Large intestine (tissue), 3 donors: ENCODE measurements at regions not wholly inside any gene's neighbourhood (a gene's known extent, or its start where the extent isn't known, plus 50 kb on each side); places are given as distances from the start of the nearest gene placed in this dataset.

Experiments
- DNase-seq, 2 donors: peaks; one replicate each; pipeline versions ENCODE4 v3.0.0 to v3.0.0-alpha.2; 2013
- H3K27ac ChIP-seq: one replicate; pipeline ENCODE4 v1.5.1; 2013; ENCODE audit warnings: low read length
- H3K27me3 ChIP-seq: 2 replicates; pipeline ENCODE4 v1.6.1; 2013; ENCODE audit warnings: low read length; ENCODE audit not compliant: control insufficient read depth, insufficient read depth
- H3K36me3 ChIP-seq: 2 replicates; pipeline ENCODE4 v1.6.1; 2013; ENCODE audit warnings: low read length; ENCODE audit not compliant: control insufficient read depth, insufficient read depth
- H3K4me1 ChIP-seq: one replicate; pipeline ENCODE4 v1.6.1; 2013; ENCODE audit warnings: low read length; ENCODE audit not compliant: control insufficient read depth, insufficient read depth
- H3K4me3 ChIP-seq: one replicate; pipeline ENCODE4 v1.5.1; 2013; ENCODE audit warnings: low read length
- H3K9me3 ChIP-seq: one replicate; pipeline ENCODE4 v1.6.1; 2013; ENCODE audit warnings: mild to moderate bottlenecking, low read depth, low read length, moderate library complexity; ENCODE audit not compliant: control insufficient read depth
- WGBS: methylation state at CpG from one replicate; pipeline ENCODE4 v1.1.5; 2013; ENCODE audit warnings: low lambda C conversion rate; ENCODE audit not compliant: insufficient coverage; 5-methylcytosine and 5-hydroxymethylcytosine counted together

DNA sequence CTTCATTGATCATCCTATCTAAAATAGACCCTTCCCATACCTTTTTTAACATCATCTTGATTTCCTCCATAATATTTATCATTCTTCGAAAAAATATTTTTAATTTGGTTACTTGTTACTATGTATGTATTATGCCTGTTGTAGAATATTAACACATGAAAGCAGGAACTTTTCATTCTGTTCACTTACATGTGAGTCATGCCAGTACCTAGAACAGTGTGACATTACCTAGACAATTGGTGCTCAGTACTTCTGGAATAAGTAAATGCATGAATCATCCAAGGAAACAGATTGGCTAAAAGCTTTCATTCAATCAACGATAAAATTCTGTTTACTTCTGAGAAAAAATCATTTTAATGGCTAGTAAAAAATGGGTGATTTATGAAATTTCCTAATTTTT, 76.4 kb downstream of the CXXC4 start:
- Histone ChIP-seq H3K27ac (peak overlapping the region; percentile 91), H3K9me3 (no peaks in the 10 kb centered on the region), H3K36me3 (no peaks in the 10 kb centered on the region), H3K4me3 (no peak overlapping the region), H3K4me1 (peaks cover 15% of the 10 kb centered on the region), H3K27me3 (no peaks in the 10 kb centered on the region)
- 80% methylated on average over 1 of the region's 2 CpGs for WGBS
- DNase-seq = peak; percentile 23 to 65

DNA sequence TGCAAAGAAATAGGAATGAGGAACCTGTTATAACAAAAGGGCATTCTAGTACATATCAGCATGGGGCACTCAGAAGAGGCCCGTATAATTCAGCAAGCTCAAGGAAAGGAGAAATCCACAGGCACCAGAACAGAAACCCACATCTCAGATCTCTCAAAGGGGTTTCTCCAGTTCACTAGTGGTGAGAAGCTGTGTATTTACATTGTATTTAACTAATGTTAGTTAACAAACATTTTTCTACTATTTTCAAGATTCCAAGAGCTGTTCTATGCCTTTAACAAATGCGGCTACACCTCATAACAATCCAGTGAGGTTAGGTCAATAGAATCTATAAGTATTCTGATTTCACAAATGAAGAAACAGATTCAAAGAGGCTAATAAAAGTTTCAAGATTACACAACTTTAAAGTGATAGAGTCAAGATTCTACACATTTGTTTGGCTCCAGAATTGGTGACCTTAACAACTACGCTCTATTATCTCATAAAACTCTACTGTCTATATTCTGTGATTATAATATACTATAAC, 77.3 kb downstream of the CXXC4 start:
- H3K4me1 ChIP-seq = peaks cover 15% of the 10 kb centered on the region
- no peak overlapping the region for H3K4me3 ChIP-seq
- peak in 1 of 2 donors; percentile 67 for DNase-seq
- H3K27me3 ChIP-seq = no peaks in the 10 kb centered on the region
- H3K9me3 ChIP-seq = no peaks in the 10 kb centered on the region
- WGBS = 38% methylated on average over 1 of the region's 3 CpGs
- H3K27ac ChIP-seq = peak overlapping the region; percentile 91
- no peaks in the 10 kb centered on the region for H3K36me3 ChIP-seq

DNA sequence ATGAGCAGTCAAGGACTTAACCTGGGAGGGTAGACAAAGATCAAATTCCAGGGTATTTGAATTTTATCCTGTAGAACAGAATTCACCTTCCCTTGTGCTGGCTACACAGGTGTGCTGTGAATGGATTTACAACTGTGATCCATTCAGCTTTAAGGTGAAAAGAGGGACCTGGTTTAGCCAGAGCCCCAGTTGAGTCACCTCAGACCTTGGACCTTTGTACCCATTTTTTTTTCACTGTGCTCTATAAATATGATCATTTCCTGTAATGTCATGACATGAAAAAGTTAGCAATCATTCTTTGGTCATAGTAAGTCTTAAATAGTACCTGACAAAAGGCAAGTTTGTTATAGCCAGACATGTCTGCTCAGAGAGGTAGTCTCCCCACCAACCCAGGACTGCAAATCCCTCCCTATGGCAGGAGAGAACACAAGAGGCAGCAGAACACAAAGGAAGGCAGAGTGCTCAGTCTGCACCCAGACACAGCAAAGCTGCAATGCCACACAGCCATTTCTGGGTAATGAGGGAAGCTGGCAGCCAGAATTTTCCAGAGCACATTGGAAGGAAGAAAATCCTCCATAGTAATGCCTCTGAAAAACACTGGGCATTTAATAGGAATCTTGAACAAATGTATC, 77.9 kb downstream of the CXXC4 start:
- DNase-seq = peak; percentile 74 to 92
- no peak overlapping the region for H3K4me3 ChIP-seq
- H3K36me3 ChIP-seq = no peaks in the 10 kb centered on the region
- H3K4me1 ChIP-seq = peaks cover 15% of the 10 kb centered on the region
- peak overlapping the region; percentile 91 for H3K27ac ChIP-seq
- no peaks in the 10 kb centered on the region for H3K9me3 ChIP-seq
- H3K27me3 ChIP-seq = no peaks in the 10 kb centered on the region

DNA sequence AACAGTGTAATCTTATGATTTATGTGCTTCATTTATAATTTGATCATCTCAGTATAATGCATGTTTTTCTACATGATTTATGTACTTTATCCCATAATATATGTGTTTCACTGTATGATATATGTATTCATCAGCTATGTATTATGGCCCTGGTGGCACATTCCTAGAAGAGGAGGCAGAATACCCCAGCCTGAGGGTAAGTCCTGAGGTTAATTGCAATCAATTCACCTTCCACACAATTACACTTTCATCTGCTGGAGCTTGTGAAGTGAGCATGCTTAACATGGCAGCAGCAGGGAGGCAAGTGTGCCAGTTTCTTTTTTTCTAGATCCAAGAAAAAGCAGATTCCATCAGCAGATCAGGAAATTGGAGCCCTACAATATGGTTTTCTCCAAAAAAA, 81.2 kb downstream of the CXXC4 start:
- no peak overlapping the region for H3K4me3 ChIP-seq
- H3K27me3 ChIP-seq = no peaks in the 10 kb centered on the region
- H3K27ac ChIP-seq = no peak overlapping the region
- H3K36me3 ChIP-seq = no peaks in the 10 kb centered on the region
- no peaks in the 10 kb centered on the region for H3K9me3 ChIP-seq
- DNase-seq = no peak
- H3K4me1 ChIP-seq = peaks cover 15% of the 10 kb centered on the region

DNA sequence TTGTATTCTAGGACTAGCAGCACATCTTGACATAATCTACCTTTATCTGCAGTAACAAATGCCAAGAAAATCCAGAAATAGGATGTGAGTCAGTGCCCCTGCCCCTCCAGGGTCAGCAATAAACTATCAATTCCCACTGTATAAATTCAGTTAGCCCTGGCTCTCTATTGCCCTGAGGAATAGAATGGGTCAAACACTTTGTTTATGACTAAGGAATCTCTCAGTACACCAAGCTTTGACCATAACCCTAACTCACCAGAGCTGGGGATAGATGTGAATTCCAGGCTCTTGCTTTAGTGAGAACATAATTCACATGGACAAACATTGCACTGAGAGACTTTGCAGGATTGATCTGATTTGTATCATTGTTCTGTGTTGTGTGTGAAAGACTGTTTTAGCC, 82.3 kb downstream of the CXXC4 start:
- no peaks in the 10 kb centered on the region for H3K36me3 ChIP-seq
- no peak overlapping the region for H3K4me3 ChIP-seq
- H3K27ac ChIP-seq = no peak overlapping the region
- no peaks in the 10 kb centered on the region for H3K9me3 ChIP-seq
- no peaks in the 10 kb centered on the region for H3K27me3 ChIP-seq
- no peak for DNase-seq
- H3K4me1 ChIP-seq = peaks cover 13% of the 10 kb centered on the region

DNA sequence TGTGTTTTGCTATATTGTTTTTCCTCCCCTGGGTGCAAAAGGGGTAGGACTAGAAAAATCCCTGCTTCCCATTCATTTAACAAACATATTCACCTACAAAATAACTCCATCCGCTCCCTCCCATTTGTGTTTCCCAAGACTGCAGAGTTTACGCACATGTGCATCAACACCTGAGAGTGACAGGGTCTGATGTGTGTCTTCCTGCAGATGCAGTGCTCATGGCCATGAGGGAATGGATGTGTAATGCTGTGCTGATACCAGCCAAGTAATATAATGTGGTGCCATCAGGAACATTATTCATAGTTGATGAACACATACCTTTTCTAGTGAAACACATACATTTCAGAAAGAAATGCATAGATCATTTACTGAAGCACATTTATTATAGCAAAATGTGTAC, 83.2 kb downstream of the CXXC4 start:
- DNase-seq = no peak
- WGBS = no CpG with 5 or more reads among the region's 2 CpGs

DNA sequence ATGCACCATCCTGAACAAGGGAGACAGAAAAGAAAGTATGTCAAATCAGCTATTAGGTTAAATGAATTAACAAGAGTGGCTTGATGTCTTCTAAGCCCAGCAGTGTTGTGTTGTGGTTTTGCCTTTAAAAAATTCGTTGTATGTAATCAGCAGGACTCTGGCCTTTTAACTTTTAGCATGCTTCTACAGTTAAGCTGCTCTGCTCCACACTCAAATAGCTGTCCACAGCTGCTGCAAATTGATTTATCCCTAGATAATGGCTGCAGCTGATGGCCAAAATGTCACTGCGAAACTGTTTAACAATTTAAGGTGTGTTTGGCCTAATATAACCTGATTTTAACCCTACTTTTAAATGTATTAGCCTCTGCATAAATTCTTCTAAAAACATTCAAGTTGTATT, 85.8 kb downstream of the CXXC4 start:
- Histone ChIP-seq H3K4me1 (no peaks in the 10 kb centered on the region), H3K9me3 (no peaks in the 10 kb centered on the region), H3K27ac (no peak overlapping the region), H3K4me3 (no peak overlapping the region), H3K36me3 (no peaks in the 10 kb centered on the region), H3K27me3 (no peaks in the 10 kb centered on the region)
- WGBS = 60% methylated on average over 1 of the region's 2 CpGs
- DNase-seq = no peak

More for the DNA sequence above, 83.2 kb downstream of the CXXC4 start:
- peaks cover 7% of the 10 kb centered on the region for H3K4me1 ChIP-seq
- no peak overlapping the region for H3K27ac ChIP-seq
- no peak overlapping the region for H3K4me3 ChIP-seq
- H3K36me3 ChIP-seq = no peaks in the 10 kb centered on the region
- no peaks in the 10 kb centered on the region for H3K9me3 ChIP-seq
- H3K27me3 ChIP-seq = no peaks in the 10 kb centered on the region

DNA sequence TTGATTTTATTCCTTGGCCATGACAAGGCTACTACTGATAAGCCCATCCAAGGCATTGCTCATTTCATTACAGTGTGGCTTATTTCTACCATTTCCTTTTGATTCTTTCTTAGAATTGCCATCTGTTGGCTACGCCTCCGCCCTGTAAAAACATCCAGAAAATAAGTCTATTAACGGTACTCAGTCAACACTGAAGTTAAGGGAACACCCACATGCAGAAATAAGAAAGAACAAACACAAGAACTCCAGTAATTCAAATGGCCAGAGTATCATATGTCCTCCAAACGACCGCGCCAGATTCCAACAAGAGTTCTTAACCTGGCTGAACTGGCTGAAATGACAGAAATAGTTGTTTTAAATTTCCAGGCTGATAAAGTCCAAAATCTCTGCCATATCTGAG, 90.3 kb downstream of the CXXC4 start:
- 84% methylated on average over 5 of the region's 6 CpGs for WGBS
- H3K4me3 ChIP-seq = no peak overlapping the region

DNA sequence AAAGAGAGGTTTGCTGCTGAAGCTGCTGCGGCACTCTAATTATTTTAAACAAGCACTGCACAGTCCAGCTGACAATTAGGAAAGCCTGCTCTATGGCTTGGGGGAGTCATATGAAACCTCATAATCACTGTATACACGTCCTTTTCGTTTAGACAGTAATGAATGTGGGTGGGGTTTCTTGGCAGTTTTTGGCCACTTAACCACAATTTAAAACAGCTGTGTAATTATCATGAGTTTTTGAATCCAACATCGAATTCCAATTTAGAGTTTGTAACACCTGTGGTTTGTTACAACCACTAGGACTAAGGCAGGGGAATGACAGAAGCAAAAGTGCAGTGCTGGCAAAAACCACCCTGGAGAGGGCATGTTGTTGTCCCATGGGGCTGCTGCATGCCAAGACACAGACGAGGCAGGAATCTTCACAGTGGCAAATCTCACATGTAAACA, 99.5 kb downstream of the CXXC4 start:
- WGBS = 60% methylated on average over 1 of the region's 5 CpGs
- H3K27ac ChIP-seq = no peak overlapping the region
- H3K4me3 ChIP-seq = no peak overlapping the region
- no peak for DNase-seq
- H3K4me1 ChIP-seq = peaks cover 4% of the 10 kb centered on the region
- no peaks in the 10 kb centered on the region for H3K36me3 ChIP-seq
- no peaks in the 10 kb centered on the region for H3K9me3 ChIP-seq
- no peaks in the 10 kb centered on the region for H3K27me3 ChIP-seq

More for the DNA sequence above, 90.3 kb downstream of the CXXC4 start:
- Histone ChIP-seq H3K27ac (no peak overlapping the region), H3K27me3 (no peaks in the 10 kb centered on the region), H3K4me1 (no peaks in the 10 kb centered on the region), H3K9me3 (no peaks in the 10 kb centered on the region), H3K36me3 (no peaks in the 10 kb centered on the region)
- no peak for DNase-seq

DNA sequence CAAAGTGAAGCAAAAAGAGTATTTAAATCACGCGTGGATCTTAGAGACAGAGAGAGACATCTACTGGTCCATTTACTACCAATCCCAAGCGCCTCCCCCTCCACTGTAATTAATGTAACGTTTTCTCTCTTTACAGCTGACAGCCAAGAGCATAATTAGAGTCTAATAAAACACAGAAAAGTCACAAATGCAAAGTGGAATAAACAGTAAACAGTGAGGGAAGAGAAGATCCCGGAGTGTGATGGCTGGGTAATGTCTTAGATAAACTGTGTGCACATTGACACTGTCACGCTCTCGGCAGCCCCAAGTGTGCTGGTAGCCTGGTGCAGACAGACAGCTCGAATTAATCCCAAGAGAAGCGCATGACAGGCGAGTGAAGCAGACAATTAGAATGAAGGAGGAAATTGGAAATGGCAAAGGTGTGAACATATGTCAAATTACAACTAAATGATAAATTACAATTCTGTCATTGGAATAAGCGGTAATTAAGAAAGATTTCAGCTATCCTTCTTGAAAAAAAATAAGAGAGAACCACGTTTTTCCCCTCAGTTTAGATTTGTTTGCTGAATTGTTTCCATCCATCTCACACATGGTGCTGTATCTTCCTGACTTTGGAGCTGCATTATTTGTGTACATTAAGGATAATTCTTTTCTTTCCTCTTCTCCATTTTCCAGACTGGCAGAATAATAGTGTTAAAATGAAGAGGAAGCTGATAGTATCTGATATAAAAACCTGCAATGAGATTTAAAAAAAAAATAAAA, 100.1 kb downstream of the CXXC4 start:
- Histone ChIP-seq H3K4me3 (peak overlapping the region; percentile 19), H3K4me1 (peaks cover 4% of the 10 kb centered on the region), H3K27ac (no peak overlapping the region), H3K36me3 (no peaks in the 10 kb centered on the region), H3K27me3 (no peaks in the 10 kb centered on the region), H3K9me3 (no peaks in the 10 kb centered on the region)
- peak in 1 of 2 donors; percentile 23 for DNase-seq
- WGBS = 29% methylated on average over 2 of the region's 12 CpGs
